A673 (cell line): ENCODE measurements at regions not wholly inside any gene's neighbourhood (a gene's known extent, or its start where the extent isn't known, plus 50 kb on each side); places are given as distances from the start of the nearest gene placed in this dataset.

Experiments used
- BruUV-seq: library from RNA; stranded (reverse); fragments of 400-500 nt; replicated peaks from 2 replicates; lab custom pipeline; 2021; lab: Mats Ljungman, UMichigan
- CTCF ChIA-PET: fragments of 300-600 bp; sonication (Branson Sonifier 250); formaldehyde crosslinking; loops from one replicate; lab custom pipeline; 2022; ENCODE audit warnings: antibody characterized with exemption; lab: Charles Lee
- POLR2A ChIA-PET: fragments of 300-600 bp; sonication (Branson Sonifier 250); formaldehyde crosslinking; loops from one replicate; lab custom pipeline; 2022; ENCODE audit warnings: antibody characterized with exemption; ENCODE audit not compliant: low non-redundant PET; lab: Charles Lee
- DNase-seq: peaks from one replicate; pipeline ENCODE4 v3.0.0-alpha.2; 2015; ENCODE audit warnings: low spot score
- H3K27ac ChIP-seq: fragments of 200-600 bp; sonication (generic); 2 replicates; pipeline ENCODE4 v1.5.1; 2016; ENCODE audit warnings: mixed run types, low read depth, mild to moderate bottlenecking, mixed read lengths, antibody characterized with exemption, low read length; ENCODE audit not compliant: poor library complexity, severe bottlenecking
- H3K27me3 ChIP-seq: fragments of 200-600 bp; sonication (generic); replicated peaks from 2 replicates; pipeline ENCODE4 v1.6.1; 2017; ENCODE audit warnings: mixed run types, low read depth, mild to moderate bottlenecking, mixed read lengths, antibody characterized with exemption, low read length; ENCODE audit not compliant: insufficient read depth, poor library complexity
- H3K36me3 ChIP-seq: fragments of 200-600 bp; sonication (generic); 2 replicates; pipeline ENCODE4 v1.6.1; 2016; ENCODE audit warnings: mixed run types, mild to moderate bottlenecking, mixed read lengths, antibody characterized with exemption, low read length; ENCODE audit not compliant: insufficient read depth, poor library complexity, severe bottlenecking
- H3K4me1 ChIP-seq: fragments of 200-600 bp; sonication (generic); 2 replicates; pipeline ENCODE4 v1.6.1; 2017; ENCODE audit warnings: mixed run types, mild to moderate bottlenecking, mixed read lengths, antibody characterized with exemption, low read length; ENCODE audit not compliant: insufficient read depth, poor library complexity, severe bottlenecking
- H3K4me3 ChIP-seq: fragments of 200-600 bp; sonication (generic); 2 replicates; pipeline ENCODE4 v1.5.1; 2016; ENCODE audit warnings: low read depth, mixed run types, mild to moderate bottlenecking, mixed read lengths, low read length; ENCODE audit not compliant: poor library complexity, severe bottlenecking
- H3K9me3 ChIP-seq: fragments of 200-600 bp; sonication (generic); 2 replicates; pipeline ENCODE4 v1.6.1; 2016; ENCODE audit warnings: mixed run types, low read depth, mild to moderate bottlenecking, mixed read lengths, antibody characterized with exemption, low read length; ENCODE audit not compliant: poor library complexity, severe bottlenecking
- EZH2 ChIP-seq: fragments of 200-600 bp; sonication (generic); IDR thresholded peaks from 2 replicates; pipeline ENCODE4 v1.6.1; 2017; ENCODE audit warnings: borderline replicate concordance, low read depth, mild to moderate bottlenecking, mixed read lengths, antibody characterized with exemption, low read length; ENCODE audit not compliant: poor library complexity, severe bottlenecking
- intact Hi-C: fragments of 100-400 bp; cut with micrococcal nuclease; formaldehyde crosslinking; loops from one replicate; pipeline ENCODE4 v1.10.0; 2022; ENCODE audit not compliant: unreplicated experiment
- TF ChIP-seq, protein P1 (sequence below): fragments of 300-800, 200-600 bp; sonication (generic); conservative IDR thresholded peaks from 2 replicates; pipeline ENCODE4 v1.5.1; 2017; ENCODE audit warnings: low read depth, mild to moderate bottlenecking, antibody characterized with exemption, low read length, moderate library complexity, mixed read lengths

DNA sequence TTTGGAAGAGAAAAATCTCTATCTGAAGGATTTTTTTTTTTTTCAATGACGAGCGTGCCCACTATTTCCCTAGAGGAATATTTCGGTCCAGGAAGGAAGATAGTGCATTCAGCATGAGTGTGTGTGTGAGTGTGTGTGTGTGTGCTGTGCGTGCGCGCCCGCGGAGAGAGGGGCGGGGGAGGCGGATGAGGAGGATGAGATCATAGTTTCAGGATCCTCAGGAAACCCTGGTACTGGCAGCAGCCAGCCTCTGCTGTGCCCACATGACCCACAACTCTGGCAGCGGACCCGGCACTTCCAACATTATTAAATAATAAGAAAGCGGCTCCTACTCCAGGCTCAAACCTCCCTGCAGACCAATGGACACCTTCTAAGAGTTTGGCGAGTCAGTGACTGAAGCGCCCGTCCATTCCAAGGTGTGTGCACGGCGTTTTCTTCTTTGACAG lies 217.0 kb upstream of the DTNA start:
- Histone ChIP-seq H3K4me1 (no peaks in the 10 kb centered on the region), H3K4me3 (peak overlapping the region; percentile 44), H3K36me3 (no peaks in the 10 kb centered on the region), H3K27ac (no peak overlapping the region), H3K9me3 (no peaks in the 10 kb centered on the region), H3K27me3 (peaks cover 74% of the 10 kb centered on the region)
- no peak for TF ChIP-seq EZH2
- TF ChIP-seq, protein P1, sequence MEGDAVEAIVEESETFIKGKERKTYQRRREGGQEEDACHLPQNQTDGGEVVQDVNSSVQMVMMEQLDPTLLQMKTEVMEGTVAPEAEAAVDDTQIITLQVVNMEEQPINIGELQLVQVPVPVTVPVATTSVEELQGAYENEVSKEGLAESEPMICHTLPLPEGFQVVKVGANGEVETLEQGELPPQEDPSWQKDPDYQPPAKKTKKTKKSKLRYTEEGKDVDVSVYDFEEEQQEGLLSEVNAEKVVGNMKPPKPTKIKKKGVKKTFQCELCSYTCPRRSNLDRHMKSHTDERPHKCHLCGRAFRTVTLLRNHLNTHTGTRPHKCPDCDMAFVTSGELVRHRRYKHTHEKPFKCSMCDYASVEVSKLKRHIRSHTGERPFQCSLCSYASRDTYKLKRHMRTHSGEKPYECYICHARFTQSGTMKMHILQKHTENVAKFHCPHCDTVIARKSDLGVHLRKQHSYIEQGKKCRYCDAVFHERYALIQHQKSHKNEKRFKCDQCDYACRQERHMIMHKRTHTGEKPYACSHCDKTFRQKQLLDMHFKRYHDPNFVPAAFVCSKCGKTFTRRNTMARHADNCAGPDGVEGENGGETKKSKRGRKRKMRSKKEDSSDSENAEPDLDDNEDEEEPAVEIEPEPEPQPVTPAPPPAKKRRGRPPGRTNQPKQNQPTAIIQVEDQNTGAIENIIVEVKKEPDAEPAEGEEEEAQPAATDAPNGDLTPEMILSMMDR: no peak
- ChIA-PET POLR2A (no interaction called here), CTCF (interaction anchor here (0.6 kb wide), 1 partner anchor 415 kb away, joined by 7 read pairs; no protein-coding TSS in a partner anchor)
- no TSS peak for BruUV-seq
- intact Hi-C loops: no loop called here
- DNase-seq: peak; percentile 83

DNA sequence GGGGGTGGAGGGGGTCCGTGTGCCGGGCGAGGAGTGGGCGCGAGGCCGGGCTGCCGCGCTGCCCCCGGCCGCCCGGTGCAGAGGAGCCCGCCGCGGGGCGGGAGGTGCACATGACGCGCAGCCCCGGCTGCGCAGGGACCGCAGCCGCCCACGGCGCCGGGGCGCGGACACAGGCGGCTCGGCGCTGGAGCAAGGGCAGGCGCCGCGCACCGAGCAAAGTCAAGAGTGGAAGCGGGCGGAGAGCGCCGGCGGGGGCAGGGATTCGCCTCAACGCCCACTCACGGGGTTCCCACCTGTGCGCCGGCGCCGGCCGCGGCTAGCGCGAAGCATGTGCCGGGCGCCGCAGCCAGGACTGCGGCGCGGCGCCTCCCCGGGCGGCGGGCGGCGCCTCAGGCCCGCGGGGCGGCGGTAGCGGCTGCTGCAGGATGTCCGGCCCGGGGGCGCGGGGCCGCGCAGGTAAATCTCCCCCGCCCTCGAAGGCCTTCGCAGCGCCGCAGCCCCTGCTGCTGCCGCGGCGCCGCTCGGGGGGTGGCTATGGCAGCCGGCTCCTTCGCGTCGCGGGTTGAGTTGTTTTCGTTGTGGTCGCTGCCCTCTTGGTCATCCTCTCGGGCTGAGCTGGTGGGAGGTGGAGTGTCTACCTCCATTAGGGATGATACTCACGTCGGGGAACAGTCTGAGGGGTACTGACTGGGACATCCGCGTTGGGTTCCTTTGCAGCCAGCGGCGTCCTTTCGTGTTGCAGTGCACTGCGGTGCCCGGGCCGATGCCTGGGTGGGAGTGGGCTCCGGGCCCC lies 216.3 kb upstream of the DTNA start:
- intact Hi-C loops: no loop called here
- peaks cover 70% of the 10 kb centered on the region for H3K27me3 ChIP-seq

DNA sequence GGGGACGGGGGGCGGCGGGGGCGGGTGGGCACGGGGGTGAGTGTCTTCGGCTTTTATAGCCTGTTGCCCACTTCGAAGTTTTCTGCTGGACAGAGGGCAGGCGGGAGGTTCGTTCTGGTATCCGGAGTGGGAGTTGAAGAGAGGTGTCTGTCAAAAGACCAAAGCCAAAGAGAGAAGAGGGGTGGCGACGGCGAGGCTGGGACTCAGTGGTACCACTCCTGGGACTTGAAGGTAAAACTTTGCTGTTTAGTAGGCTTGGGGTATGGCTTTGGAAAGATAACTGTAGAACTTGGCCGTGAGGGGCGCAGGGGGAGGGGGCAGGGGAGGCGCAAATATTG lies 215.8 kb upstream of the DTNA start:
- no peak overlapping the region for H3K4me3 ChIP-seq
- H3K36me3 ChIP-seq: no peaks in the 10 kb centered on the region
- no peak overlapping the region for H3K27ac ChIP-seq
- H3K4me1 ChIP-seq: no peaks in the 10 kb centered on the region
- no peaks in the 10 kb centered on the region for H3K9me3 ChIP-seq
- no TSS peak for BruUV-seq
- ChIA-PET POLR2A (interaction anchor here (0.7 kb wide), 1 partner anchor 21 kb away, joined by 5 read pairs; no protein-coding TSS in a partner anchor), CTCF (no interaction called here)
- no peak for TF ChIP-seq EZH2
- TF ChIP-seq, protein P1: no peak
- intact Hi-C loops: no loop called here
- DNase-seq: no peak
- peaks cover 68% of the 10 kb centered on the region for H3K27me3 ChIP-seq

More for the DNA sequence above, 216.3 kb upstream of the DTNA start:
- DNase-seq: peak; percentile 19
- CTCF ChIA-PET: interaction anchor here (0.6 kb wide), 1 partner anchor 414 kb away, joined by 7 read pairs; no protein-coding TSS in a partner anchor
- H3K9me3 ChIP-seq: no peaks in the 10 kb centered on the region
- H3K36me3 ChIP-seq: no peaks in the 10 kb centered on the region
- BruUV-seq: no TSS peak
- no peak overlapping the region for H3K27ac ChIP-seq
- no peaks in the 10 kb centered on the region for H3K4me1 ChIP-seq
- POLR2A ChIA-PET: interaction anchor here (0.7 kb wide), 1 partner anchor 21 kb away, joined by 5 read pairs; no protein-coding TSS in a partner anchor
- H3K4me3 ChIP-seq: peak overlapping the region; percentile 44
- TF ChIP-seq, protein P1: no peak
- no peak for TF ChIP-seq EZH2
